D721Med (cell line): ENCODE measurements at regions not wholly inside any gene's neighbourhood (a gene's known extent, or its start where the extent isn't known, plus 50 kb on each side); places are given as distances from the start of the nearest gene placed in this dataset.

Experiments
- DNase-seq: peaks from one replicate; pipeline ENCODE4 v3.0.0; 2011; ENCODE audit warnings: low spot score; ENCODE audit not compliant: insufficient read length
- FAIRE-seq: peaks from 2 replicates; lab custom pipeline; 2011; peaks lifted over from hg19 to GRCh38; lab: Jason Lieb, UNC
- TF ChIP-seq, protein P1 (sequence below): IDR thresholded peaks from 2 replicates; pipeline ENCODE4 v1.5.1; 2012; ENCODE audit warnings: mild to moderate bottlenecking, control low read depth; ENCODE audit not compliant: insufficient read depth; ENCODE audit errors: missing control alignments

DNA sequence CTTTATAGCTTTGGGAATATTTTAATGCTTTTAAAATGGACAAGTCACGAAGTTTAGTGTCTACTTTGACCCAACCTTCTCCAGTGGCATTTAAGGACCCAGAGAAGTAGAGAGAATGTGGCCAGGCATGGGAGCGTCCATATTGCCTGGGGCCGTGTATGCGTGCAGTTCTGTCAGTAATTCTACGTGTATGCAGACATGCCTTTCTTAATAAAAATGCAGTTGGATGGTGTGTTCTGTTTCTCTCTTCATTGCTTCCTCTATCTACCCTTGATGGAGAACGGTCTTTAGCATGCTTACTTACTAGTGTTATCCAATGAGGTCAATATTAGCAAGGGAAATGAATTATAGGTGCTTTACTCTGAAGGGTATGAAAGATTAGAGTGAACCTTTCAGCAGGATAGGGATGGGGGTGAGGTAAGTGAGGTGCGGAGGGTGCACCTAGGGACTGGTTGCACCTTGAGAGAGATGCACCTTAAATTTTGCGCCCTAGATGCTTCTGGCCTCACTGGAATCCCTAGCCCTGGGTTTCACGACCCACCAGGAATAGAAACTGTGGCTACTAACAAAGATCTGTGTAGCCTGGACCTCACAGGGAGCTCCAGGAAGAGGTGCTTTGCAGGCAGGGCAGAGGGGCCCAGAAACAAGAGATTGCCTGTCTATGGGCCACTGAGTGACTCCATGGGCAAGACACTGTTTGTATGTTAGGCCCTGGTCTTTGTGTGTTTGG lies 194.3 kb downstream of the MYCN start:
- DNase-seq (no peak), FAIRE-seq (no peak)
- TF ChIP-seq, protein P1, sequence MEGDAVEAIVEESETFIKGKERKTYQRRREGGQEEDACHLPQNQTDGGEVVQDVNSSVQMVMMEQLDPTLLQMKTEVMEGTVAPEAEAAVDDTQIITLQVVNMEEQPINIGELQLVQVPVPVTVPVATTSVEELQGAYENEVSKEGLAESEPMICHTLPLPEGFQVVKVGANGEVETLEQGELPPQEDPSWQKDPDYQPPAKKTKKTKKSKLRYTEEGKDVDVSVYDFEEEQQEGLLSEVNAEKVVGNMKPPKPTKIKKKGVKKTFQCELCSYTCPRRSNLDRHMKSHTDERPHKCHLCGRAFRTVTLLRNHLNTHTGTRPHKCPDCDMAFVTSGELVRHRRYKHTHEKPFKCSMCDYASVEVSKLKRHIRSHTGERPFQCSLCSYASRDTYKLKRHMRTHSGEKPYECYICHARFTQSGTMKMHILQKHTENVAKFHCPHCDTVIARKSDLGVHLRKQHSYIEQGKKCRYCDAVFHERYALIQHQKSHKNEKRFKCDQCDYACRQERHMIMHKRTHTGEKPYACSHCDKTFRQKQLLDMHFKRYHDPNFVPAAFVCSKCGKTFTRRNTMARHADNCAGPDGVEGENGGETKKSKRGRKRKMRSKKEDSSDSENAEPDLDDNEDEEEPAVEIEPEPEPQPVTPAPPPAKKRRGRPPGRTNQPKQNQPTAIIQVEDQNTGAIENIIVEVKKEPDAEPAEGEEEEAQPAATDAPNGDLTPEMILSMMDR, result no peak

DNA sequence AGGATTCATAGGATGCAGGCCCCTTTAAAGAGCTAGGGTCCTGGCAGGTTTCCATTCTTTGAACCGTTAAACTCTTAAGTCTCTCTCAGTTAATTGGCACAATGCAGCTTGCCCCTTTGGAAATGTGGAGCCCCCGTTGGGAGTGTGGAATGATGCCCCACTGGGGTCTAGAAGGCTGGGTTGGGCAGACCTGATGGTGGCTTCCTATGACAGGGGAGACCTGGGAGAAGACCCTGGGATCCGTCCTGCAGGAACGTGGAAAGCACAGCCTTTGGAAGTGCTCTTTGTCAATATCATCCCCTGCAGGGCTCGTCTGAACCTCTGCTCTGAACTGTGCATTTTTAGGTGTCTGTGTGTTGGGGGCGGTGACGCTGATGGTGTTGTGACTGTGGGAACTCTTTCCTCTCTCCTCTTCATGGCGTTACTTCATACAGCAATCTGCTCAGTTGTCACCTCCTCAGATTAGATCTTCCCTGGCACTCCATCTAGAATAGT lies 190.6 kb downstream of the MYCN start:
- TF ChIP-seq, protein P1, result no peak
- FAIRE-seq (no peak), DNase-seq (no peak)

DNA sequence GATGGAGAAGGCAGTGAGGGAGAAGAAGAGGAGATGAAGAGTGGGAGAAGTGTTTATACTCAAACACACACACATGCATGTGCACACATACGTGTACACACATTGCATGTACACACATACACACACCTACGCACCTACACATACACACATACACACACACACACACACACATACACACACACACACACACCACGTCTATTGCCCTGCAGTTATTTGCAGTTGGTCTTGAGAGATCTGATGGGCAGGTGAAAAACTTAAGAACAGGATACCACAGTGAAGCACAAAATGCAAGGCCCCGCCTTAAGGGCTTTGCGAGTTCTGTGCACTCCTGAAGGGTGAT lies 190.2 kb downstream of the MYCN start:
- TF ChIP-seq, protein P1, result no peak
- DNase-seq, result no peak
- no peak for FAIRE-seq

DNA sequence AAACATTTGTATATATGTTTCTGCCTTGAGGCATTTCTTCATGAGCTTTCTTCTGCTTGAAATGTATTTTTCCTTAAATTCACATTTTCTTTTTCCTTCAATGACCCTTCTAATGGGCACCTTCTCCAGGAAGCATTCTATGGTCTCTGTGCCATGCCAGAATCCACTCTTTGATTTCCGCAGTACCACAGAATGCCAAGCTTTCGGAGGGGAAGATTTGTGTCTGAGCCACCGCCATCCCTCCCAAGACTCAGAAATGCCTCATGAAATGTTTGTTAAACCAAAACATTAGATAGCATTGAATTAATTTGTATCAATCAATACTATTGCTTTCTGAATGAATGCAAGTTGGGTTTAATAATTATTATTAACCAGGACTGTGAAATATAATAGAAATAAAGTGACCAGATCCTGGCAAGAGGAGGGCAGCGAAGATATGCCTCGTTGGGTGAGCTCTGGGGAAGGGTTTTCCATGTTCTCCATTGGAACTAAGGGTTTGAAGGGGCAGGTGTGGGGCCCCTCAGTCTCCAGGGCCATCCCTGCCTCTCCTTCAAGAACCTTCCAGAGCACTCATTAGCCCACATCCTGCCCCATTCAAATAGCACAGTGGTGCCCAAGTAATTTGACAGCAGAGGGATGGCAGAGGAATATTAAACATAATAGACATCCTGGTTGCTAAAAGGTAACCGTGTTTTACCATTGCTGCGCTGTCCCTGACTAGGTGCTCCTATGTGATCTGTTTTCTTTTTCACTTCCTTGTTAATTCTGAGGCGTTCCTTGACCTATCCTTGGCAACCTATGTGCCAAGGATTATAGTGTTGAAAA lies 189.6 kb downstream of the MYCN start:
- TF ChIP-seq, protein P1, result no peak
- FAIRE-seq, result no peak
- no peak for DNase-seq

DNA sequence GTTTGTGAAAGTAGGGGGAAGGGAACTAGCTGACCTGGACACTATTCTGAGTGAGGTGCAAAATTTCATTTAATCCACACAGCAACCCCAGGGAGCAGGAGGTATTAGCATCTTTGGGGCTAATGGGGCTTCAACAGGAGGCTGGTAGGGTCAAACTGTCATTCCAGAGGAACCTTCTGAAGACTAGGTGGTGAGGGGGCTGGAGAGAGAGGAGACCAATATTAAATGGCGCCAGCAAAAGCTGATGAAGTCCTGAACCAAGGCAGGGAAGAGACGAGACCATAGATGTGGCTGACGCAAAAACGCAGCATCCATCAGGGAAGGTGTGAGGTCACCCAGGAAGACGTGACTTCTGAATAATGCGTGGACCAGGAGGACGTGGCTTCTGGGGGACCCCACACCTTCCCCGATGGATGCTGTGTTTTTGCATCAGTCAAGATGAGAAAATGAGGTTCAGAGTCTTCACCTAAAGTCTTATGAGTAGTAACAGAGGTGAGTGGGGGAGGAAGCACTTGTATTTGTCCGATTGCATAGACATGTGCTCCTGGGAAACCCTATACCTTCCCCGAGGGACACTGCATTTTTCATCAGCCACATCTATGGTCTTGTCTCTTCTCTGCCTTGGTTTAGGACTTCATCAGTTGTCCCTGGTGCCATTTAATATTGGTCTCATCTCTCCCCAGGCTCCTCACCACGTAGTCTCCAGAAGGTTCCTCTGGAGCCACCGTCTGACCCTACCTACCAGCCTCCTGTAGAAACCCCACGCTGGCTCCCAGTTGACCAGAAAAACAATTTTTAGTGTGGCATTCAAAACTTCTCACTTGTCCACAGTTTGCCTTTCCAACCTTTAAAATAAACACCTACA lies 188.6 kb downstream of the MYCN start:
- FAIRE-seq, result no peak
- TF ChIP-seq, protein P1, result no peak
- DNase-seq, result no peak

DNA sequence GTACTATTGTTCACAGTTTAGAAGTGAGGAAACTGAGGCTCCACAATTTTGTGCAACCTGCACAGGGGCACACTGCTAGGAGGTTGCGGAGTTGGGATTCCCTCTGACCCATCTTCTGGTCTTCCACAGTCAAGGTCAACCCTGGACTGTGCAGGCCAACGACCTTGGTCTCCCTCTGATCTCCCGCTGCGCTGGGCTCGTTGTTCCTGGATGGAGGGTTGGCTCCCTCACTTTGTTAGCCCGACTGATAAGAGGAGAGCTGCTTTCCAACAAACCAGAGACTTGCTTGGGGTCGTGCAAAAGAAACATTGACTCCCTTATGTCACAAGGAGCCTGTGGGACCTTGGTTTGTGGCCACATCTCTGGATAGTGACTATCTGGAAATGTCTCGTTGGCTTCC lies 187.6 kb downstream of the MYCN start:
- FAIRE-seq (no peak), DNase-seq (no peak)
- TF ChIP-seq, protein P1, result no peak
